ENCODE measurements at regions not wholly inside any gene's neighbourhood (a gene's known extent, or its start where the extent isn't known, plus 50 kb on each side); places are given as distances from the start of the nearest gene placed in this dataset.

GRCh38 chr14:24688030-24688658 lies 54.2 kb upstream of the GZMB start:
- no peak for TF ChIP-seq SP1 (IDR thresholded peaks at IDR 0.05)
- no peak for TF ChIP-seq PKNOX1 (IDR thresholded peaks at IDR 0.05)
- no peak for TF ChIP-seq ZNF384 (IDR thresholded peaks at IDR 0.05)
- TF ChIP-seq L3MBTL2 (conservative IDR thresholded peaks at IDR 0.05) = no peak
- no peak for TF ChIP-seq BHLHE40 (IDR thresholded peaks at IDR 0.05; ENCODE audit: borderline replicate concordance)
- no peak for TF ChIP-seq FOXM1 (IDR thresholded peaks at IDR 0.05; ENCODE audit: borderline replicate concordance)
- TF ChIP-seq ELF4 (IDR thresholded peaks at IDR 0.05) = no peak
- TF ChIP-seq SUZ12 (IDR thresholded peaks at IDR 0.05) = no peak
- TF ChIP-seq FOXK2 (IDR thresholded peaks at IDR 0.05) = no peak
- no peak for TF ChIP-seq TARDBP (IDR thresholded peaks at IDR 0.05)
- TF ChIP-seq HDGF (IDR thresholded peaks at IDR 0.05; ENCODE audit: borderline replicate concordance) = no peak
- TF ChIP-seq ARNT (IDR thresholded peaks at IDR 0.05) = no peak
- TF ChIP-seq CTBP1 (IDR thresholded peaks at IDR 0.05; ENCODE audit: borderline replicate concordance) = no peak
